Stimulated activated CD8-positive, alpha-beta memory T cell treated with anti-CD3 and anti-CD28 coated beads, Interleukin-7, amount 100 ng/mL, for 48 hours (primary cell): ENCODE measurements at regions not wholly inside any gene's neighbourhood (a gene's known extent, or its start where the extent isn't known, plus 50 kb on each side); places are given as distances from the start of the nearest gene placed in this dataset.
A peak's percentile ranks its signal among the peaks of the same experiment; 100 is the strongest.

Experiments
- DNase-seq, 2 donors: peaks; one replicate each; pipeline ENCODE4 v3.0.0-alpha.2; 2020; ENCODE audit warnings: low read depth in 1 of 2; ENCODE audit errors: extremely low read depth in 1 of 2

DNA sequence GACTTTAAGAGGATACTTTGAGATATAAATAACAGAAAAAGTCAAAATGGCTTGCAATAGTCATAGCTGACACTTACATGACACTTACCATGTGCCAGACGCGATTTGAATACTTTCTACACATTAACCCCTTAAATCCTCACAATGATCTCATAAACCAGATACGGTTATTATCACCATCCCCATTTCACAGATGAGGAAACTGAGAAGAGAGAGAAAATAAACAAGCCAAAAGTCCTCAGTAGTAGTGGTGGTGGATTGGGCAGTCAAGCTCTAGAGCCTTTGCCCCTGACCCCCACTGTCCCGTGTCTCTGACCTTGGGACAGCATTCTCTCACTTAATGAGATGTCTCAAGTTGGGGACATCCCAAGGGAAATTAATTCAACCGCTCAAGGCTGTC lies 105.2 kb upstream of the TAF1B start:
- no peak for DNase-seq

DNA sequence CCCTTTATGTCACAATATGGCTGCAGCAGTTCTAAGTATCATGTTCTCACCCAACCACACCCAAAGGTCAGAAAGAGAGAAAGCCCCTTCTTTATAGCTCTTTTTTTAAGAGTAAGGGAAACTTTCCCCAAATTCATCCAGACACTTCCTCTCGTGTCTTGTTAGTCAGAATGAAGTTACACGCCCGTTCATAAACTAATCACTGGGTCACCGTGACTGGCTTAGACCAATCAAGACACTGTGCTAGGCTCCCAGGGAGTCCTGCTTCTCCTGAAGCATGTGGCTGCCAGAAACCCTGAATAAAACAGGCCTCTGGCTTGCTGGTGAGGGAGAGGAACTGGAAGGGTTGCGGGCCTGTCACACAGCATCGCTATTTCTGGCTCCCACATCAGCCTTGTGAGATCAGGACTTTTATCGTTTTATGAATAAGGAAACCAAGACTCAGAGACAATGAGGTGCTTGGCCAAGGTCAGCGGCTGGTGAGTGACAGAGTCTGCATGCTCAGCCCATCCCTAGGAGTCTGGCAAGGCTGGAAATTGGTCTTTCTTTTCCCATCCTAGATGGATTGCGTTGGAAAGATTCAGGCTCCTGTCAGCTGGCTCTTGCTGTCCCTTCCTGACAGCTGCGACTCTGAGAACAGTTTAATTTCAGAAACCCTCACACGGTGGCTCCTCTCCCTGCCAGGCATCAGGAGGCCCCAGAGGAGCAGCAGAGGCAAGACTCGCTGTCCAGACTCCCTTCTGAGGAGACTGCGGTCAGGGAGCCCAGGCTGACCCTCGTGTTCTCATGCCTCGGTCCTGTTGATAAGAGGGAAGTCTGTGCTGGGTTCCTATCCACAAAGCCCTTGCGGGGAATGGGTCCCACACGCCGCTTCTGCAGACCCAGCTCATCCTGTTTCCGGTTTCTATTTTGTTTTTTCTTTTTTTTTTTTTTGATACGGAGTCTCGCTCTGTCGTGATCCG lies 104.5 kb upstream of the TAF1B start:
- DNase-seq = no peak

DNA sequence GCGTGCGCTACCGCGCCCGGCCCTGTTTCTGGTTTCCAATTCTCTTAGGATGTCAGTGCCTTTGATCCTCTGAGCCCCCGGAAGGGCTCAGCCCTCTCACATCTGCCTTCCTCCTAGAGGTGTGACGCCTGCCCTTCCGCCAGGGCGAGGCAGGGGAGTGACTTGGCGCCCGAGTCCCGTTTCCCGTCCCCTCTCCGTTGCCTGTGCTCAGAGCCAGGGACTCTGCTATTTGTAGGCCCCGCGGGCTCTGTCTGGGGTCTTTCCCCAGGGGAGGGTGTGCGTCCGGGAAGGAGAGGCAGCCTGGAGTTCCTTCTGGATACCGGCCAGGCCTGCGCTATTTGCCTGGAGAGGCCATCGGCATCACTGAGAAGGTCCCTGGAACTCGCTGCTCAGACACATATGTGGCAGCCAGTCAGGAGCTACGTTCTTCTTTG lies 103.7 kb upstream of the TAF1B start:
- peak in 1 of 2 donors; percentile 25 for DNase-seq

- no peak for DNase-seq
Measured at GRCh38 chr2:9740382-9741073, 102.7 kb upstream of the TAF1B start.

DNA sequence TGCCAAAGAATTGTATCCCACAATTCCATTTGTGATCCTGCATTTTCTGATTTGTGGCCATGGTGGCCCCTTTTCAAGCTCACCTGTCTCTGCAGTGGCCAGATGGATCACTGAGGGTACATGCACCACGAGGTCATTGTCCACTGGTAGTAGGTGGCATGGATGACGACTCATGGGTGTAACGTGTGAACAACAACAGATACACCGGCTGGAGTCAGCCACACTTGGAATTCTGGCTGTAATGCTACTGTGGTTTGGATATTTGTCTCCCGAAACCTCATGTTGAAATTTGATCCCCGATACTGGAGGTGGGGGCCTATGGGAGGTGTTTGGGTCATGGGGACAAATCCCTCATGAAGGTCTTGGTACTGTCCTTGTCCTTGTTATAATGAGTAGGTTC lies 102.2 kb upstream of the TAF1B start:
- no peak for DNase-seq

GRCh38 chr2:9742601-9743000 lies 100.7 kb upstream of the TAF1B start:
- DNase-seq = no peak

DNA sequence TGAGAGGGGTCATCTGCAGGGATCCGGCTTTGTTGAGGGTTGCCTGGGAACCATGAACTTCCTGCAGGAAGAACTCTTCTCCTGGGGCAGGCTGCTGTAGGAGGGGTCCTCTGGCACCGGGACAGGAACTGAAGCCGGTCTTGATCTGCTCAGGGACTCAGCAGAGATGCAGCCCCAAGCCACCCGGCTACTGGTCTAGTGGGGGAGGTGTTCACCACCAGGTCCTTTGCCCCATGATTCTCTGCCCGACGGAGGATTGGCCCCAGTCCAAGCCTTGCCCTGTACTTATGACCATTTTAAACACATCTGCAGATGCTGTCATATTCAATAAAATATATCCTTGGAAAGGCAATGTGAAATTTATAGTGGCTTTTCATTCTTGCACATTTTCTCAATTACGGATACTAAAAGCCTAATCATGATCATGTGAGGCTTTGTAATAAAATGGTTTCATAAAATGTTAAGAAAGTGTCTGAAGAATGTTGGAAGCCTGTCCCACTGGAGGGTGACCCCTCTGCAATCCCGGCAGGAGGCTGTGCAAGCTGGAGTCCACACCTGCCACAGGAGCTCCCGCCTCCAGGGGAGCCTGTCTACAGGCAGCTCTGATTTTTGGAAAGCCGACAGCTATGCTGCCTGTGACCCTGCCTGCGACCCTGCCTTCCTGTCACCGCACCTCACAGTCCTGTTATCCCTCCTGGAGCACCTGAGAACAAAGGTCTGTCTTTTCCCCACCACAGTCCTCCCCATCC lies 98.8 kb upstream of the TAF1B start:
- DNase-seq = no peak

- no peak for DNase-seq
Measured at GRCh38 chr2:9745153-9745899, 97.9 kb upstream of the TAF1B start.

DNA sequence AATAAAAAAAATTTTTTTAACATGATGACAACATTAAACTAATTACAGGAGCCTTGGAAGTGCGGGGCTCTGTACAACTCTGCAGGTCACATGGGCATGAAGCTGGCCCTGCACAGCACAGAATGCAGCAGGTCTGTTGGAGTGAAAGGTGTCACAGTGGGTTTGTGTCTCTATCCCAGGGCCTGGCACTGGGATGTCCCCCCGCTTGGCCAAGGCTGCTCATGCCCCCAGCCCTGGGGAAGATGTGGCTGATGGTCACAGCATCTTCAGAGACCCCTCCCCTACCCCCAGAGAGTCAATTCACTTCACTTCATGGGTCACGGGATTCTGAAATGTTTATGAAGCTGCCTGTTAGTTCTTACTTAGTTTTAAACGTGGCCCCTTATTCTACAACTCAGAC lies 95.9 kb upstream of the TAF1B start:
- DNase-seq = no peak

GRCh38 chr2:9748577-9748976 lies 94.7 kb upstream of the TAF1B start:
- no peak for DNase-seq

- DNase-seq = no peak
Measured at GRCh38 chr2:9749546-9750223, 93.6 kb upstream of the TAF1B start.

GRCh38 chr2:9750224-9751215 lies 92.8 kb upstream of the TAF1B start:
- no peak for DNase-seq

- no peak for DNase-seq
Measured at GRCh38 chr2:9751831-9752230, 91.4 kb upstream of the TAF1B start.

DNA sequence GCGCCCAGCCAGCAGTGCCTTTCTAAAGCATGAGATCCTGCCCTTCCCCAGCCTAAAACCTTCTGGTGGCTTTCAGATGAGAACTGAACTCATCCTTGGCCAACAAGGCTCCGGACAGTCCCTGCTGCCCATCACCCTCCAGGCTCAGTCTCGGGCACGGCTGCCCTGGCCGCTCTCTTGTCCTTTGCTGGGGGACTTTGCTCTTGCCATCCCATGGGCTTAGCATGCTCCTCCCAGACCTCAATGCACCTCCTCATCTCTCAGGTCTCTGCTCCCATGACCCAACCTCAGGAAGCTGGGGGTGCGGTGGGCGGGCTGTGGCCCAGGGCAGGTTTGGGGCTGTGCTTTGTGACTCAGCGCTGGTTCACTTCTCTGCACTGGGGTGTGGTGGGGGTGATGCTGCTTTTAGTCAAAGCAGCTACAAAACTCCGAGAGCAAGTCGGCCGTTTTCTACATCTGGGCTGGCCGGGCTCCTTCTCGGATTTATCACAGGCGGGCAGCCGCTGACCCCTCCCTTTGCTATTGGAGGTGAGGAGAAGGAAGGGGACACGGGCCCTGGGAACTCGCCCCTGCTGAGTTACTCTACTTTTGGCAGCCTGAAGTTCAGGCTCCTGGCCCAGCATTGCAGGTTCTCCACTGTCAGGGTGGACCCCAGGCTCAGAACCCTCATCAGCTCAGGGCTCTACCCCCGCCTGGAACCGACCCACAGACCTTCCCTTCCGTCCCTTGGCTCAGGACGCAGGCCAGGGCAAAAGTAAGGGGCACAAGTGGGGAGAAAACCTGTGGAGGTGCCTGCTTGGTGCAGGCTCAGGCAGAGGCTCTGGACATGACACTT lies 90.6 kb upstream of the TAF1B start:
- DNase-seq = peak; percentile 88 to 94

DNA sequence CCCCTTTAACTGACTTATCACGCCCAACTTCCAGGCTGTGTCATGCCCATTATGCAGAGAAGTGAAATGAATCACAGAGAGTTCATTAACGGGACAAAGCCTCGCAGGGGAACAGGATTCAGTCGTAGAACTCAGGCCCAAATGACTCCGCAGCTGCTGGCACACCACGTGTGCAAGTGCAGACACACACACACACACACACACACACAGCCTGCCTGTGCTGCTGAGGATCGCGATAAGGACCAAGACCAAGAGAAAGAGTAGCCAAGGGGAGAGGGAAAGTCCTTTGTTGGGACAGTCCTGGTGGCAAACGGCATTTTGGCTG lies 90.0 kb upstream of the TAF1B start:
- DNase-seq = peak; percentile 27 to 79

- DNase-seq = peak; percentile 31 to 68
Measured at GRCh38 chr2:9753665-9754531, 89.4 kb upstream of the TAF1B start.

- no peak for DNase-seq
Measured at GRCh38 chr2:9754532-9754887, 88.8 kb upstream of the TAF1B start.
